ENCODE measurements at regions not wholly inside any gene's neighbourhood (a gene's known extent, or its start where the extent isn't known, plus 50 kb on each side); places are given as distances from the start of the nearest gene placed in this dataset.
A peak's percentile ranks its signal among the peaks of the same experiment; 100 is the strongest.

GRCh38 chr6:77063494-77063893 is 399.8 kb downstream of the HTR1B start:
- TF ChIP-seq CTCF (IDR thresholded peaks at IDR 0.05; ENCODE audit: unreplicated experiment) = no peak
- Mint-ChIP-seq H3K36me3 (no peaks in the 10 kb centered on the region), H3K27ac (no peak overlapping the region), H3K4me1 (no peaks in the 10 kb centered on the region), H3K27me3 (ENCODE audit: low read depth) (no peaks in the 10 kb centered on the region), H3K9me3 (peaks cover 16% of the 10 kb centered on the region), H3K4me3 (no peak overlapping the region)
- no peak for DNase-seq (ENCODE audit: low spot score in 2 of 2, unreplicated experiment in 2 of 2)

- Mint-ChIP-seq H3K36me3 (peaks cover 2% of the 10 kb centered on the region), H3K9me3 (peaks cover 25% of the 10 kb centered on the region), H3K27me3 (ENCODE audit: low read depth) (no peaks in the 10 kb centered on the region), H3K4me3 (no peak overlapping the region), H3K27ac (no peak overlapping the region), H3K4me1 (no peaks in the 10 kb centered on the region)
- no peak for DNase-seq (ENCODE audit: low spot score in 2 of 2, unreplicated experiment in 2 of 2)
- TF ChIP-seq CTCF (IDR thresholded peaks at IDR 0.05; ENCODE audit: unreplicated experiment) = no peak
Measured at GRCh38 chr6:77055711-77056110, 407.6 kb downstream of the HTR1B start.

DNA sequence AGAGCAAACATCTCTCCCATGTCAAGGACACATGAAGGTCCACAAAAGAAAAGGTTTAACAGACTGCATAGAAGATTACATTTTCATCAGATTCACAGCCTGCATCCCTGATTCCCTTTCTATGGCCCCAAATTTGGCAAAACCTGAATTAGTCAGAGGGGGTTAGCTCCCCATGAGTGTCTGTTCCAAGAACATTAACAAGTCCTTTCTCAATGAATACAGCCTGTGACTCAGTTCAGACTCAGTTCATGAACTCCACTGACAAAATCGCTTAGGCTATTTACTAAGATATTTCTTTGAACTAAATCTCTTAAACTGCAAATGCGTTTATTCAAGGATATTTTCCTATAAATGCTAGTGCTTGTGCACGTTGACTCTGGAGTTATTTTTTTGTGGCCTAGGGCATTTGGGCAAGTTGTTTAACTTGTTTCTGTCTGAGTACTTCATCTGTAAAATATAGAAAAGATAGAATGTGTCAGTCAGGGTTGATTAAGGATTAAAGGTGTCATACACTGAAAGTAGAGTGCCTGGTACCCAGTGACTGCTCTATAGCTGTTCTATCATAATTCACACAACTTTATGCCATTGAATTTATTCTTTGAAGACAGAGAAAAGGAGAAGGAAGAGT is 422.6 kb downstream of the HTR1B start:
- TF ChIP-seq CTCF (IDR thresholded peaks at IDR 0.05; ENCODE audit: unreplicated experiment) = no peak
- DNase-seq (ENCODE audit: low spot score in 2 of 2, unreplicated experiment in 2 of 2) = no peak
- H3K27me3 Mint-ChIP-seq (ENCODE audit: low read depth) = no peaks in the 10 kb centered on the region

DNA sequence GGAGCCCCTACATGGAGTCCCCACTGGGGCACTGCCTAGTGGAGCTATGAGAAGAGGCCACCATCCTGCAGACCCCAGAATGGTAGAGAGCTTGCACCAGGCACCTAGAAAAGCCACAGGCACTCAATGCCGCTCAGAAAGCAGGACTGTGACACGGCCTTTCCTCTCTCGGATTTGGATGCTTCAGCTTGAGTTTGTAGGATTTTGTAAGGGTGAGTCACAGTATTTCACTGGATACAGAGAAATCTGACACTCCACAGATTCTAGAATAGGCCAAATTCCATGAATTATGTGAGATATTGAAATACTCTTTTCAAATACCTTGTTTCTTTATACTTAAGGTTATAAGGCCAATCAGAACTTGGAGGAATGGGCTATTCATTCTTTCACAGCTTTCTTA is 424.5 kb downstream of the HTR1B start:
- no peaks in the 10 kb centered on the region for H3K27me3 Mint-ChIP-seq (ENCODE audit: low read depth)
- no peaks in the 10 kb centered on the region for H3K36me3 Mint-ChIP-seq
- peaks cover 14% of the 10 kb centered on the region for H3K9me3 Mint-ChIP-seq
- H3K4me3 Mint-ChIP-seq = no peak overlapping the region
- DNase-seq (ENCODE audit: low spot score in 2 of 2, unreplicated experiment in 2 of 2) = no peak
- TF ChIP-seq CTCF (IDR thresholded peaks at IDR 0.05; ENCODE audit: unreplicated experiment) = no peak
- peaks cover 23% of the 10 kb centered on the region for H3K4me1 Mint-ChIP-seq
- no peak overlapping the region for H3K27ac Mint-ChIP-seq

More for the DNA sequence above, 422.6 kb downstream of the HTR1B start:
- Mint-ChIP-seq H3K4me1 (peaks cover 18% of the 10 kb centered on the region), H3K4me3 (no peak overlapping the region), H3K27ac (peak overlapping the region; percentile 6), H3K36me3 (no peaks in the 10 kb centered on the region), H3K9me3 (peaks cover 14% of the 10 kb centered on the region)

- H3K4me1 Mint-ChIP-seq = peaks cover 27% of the 10 kb centered on the region
- no peak overlapping the region for H3K4me3 Mint-ChIP-seq
- no peaks in the 10 kb centered on the region for H3K27me3 Mint-ChIP-seq (ENCODE audit: low read depth)
- no peak overlapping the region for H3K27ac Mint-ChIP-seq
- peaks cover 14% of the 10 kb centered on the region for H3K9me3 Mint-ChIP-seq
- DNase-seq (ENCODE audit: low spot score in 2 of 2, unreplicated experiment in 2 of 2) = no peak
- no peaks in the 10 kb centered on the region for H3K36me3 Mint-ChIP-seq
- TF ChIP-seq CTCF (IDR thresholded peaks at IDR 0.05; ENCODE audit: unreplicated experiment) = no peak
Measured at GRCh38 chr6:77037439-77037838, 425.9 kb downstream of the HTR1B start.

GRCh38 chr6:77036400-77036799 is 426.9 kb downstream of the HTR1B start:
- no peak for TF ChIP-seq CTCF (IDR thresholded peaks at IDR 0.05; ENCODE audit: unreplicated experiment)
- H3K27me3 Mint-ChIP-seq (ENCODE audit: low read depth) = no peaks in the 10 kb centered on the region
- H3K36me3 Mint-ChIP-seq = no peaks in the 10 kb centered on the region
- H3K27ac Mint-ChIP-seq = no peak overlapping the region
- H3K4me3 Mint-ChIP-seq = no peak overlapping the region
- peaks cover 14% of the 10 kb centered on the region for H3K9me3 Mint-ChIP-seq
- no peak for DNase-seq (ENCODE audit: low spot score in 2 of 2, unreplicated experiment in 2 of 2)
- H3K4me1 Mint-ChIP-seq = peaks cover 24% of the 10 kb centered on the region
